K562 (cell line): ENCODE measurements at regions not wholly inside any gene's neighbourhood (a gene's known extent, or its start where the extent isn't known, plus 50 kb on each side); places are given as distances from the start of the nearest gene placed in this dataset.

ENCODE experiments used
- HCFC1 ChIP-seq: IDR thresholded peaks from 2 replicates; pipeline ENCODE4 v1.6.1; 2012; ENCODE audit warnings: low read depth, low read length, improper control_type of control experiment
- NFIX ChIP-seq: fragments of 250-450 bp; sonication (Bioruptor Pico); IDR thresholded peaks from 2 replicates; pipeline ENCODE4 v1.4.0; 2020; ENCODE audit warnings: low read depth, mild to moderate bottlenecking, moderate library complexity
- NR0B1 ChIP-seq: fragments of 450-650 bp; IDR thresholded peaks from one replicate; pipeline ENCODE4 v1.6.1; 2018; ENCODE audit warnings: mild to moderate bottlenecking, moderate library complexity; ENCODE audit not compliant: partially characterized antibody
- PHB ChIP-seq: fragments of 250-450 bp; sonication (Bioruptor Pico); IDR thresholded peaks from 2 replicates; pipeline ENCODE4 v1.5.0; 2021
- PKNOX1 ChIP-seq: fragments of 450-650 bp; IDR thresholded peaks from 2 replicates; pipeline ENCODE4 v1.6.1; 2016
- PURB ChIP-seq: sonication (generic); formaldehyde crosslinking; IDR thresholded peaks from 2 replicates; pipeline ENCODE4 v1.9.0; 2021; ENCODE audit warnings: low read depth, mild to moderate bottlenecking, missing genetic modification reagents
- RFX7 ChIP-seq: fragments of 250-450 bp; sonication (Bioruptor Pico); IDR thresholded peaks from 2 replicates; pipeline ENCODE4 v1.5.1; 2021; ENCODE audit warnings: mild to moderate bottlenecking
- SMAD4 ChIP-seq: fragments of 250-450 bp; sonication (Bioruptor Pico); conservative IDR thresholded peaks from 2 replicates; pipeline ENCODE4 v1.8.0; 2021; ENCODE audit warnings: inconsistent platforms, mild to moderate bottlenecking, moderate library complexity
- SPI1 ChIP-seq: IDR thresholded peaks from 2 replicates; pipeline ENCODE4 v1.6.1; 2011; ENCODE audit warnings: low read depth, low read length, control low read depth, borderline replicate concordance
- ZNF212 ChIP-seq: fragments of 450-650 bp; formaldehyde crosslinking; IDR thresholded peaks from 2 replicates; pipeline ENCODE4 v1.4.0; 2020; ENCODE audit warnings: mild to moderate bottlenecking
- ZNF347 ChIP-seq: fragments of 450-650 bp; formaldehyde crosslinking; IDR thresholded peaks from 2 replicates; pipeline ENCODE4 v1.4.0; 2020; ENCODE audit warnings: low read depth, mild to moderate bottlenecking, moderate library complexity
- ZNF717 ChIP-seq: fragments of 250-450 bp; sonication (Bioruptor Pico); IDR thresholded peaks from 2 replicates; pipeline ENCODE4 v1.5.0; 2021
- TF ChIP-seq, protein P1 (sequence below): fragments of 450-650 bp; IDR thresholded peaks from 2 replicates; pipeline ENCODE4 v1.6.1; 2017; ENCODE audit warnings: antibody characterized with exemption

DNA sequence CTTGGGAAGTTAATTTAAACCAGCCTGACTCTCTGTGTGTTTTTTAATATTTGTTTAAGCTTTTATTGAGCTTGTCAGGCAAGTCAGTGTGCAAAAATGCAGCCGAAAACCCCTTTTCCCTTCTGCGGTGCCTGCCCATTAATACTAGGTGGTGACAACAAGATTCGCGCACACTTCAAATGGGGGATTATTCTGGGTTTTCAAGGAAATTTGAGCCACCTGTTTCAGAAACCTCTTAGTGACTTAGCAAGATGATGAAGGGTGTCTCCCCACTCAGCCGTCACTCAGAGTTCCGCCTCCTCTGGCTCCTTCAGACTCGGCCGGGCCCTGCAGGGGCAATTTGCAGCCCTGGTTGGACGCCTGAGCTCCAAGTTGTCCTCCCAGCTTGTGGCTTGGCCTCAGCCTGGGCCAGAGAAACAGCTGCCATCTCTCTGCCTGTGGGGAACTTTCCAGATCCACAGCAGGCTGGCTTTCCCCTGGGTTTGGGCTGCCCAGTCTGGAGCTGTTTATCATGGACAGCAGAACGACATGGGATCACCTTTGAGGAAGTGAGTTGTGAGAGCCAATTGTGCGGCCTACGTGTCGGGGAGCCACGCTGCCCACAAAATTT, 75.9 kb downstream of the SPRY4 start (continued):
- no peak for TF ChIP-seq PHB (CRISPR knock-in tag)
- TF ChIP-seq NFIX (CRISPR knock-in tag): no peak
- TF ChIP-seq RFX7: no peak
- no peak for TF ChIP-seq ZNF347
- TF ChIP-seq NR0B1: no peak
- peak; percentile 75 for TF ChIP-seq SPI1
- TF ChIP-seq PURB (CRISPR knock-in tag): no peak
- no peak for TF ChIP-seq HCFC1
- TF ChIP-seq ZNF212 (CRISPR knock-in tag): no peak
- TF ChIP-seq ZNF717 (CRISPR knock-in tag): no peak
- peak; percentile 93 for TF ChIP-seq PKNOX1
- TF ChIP-seq, protein P1, sequence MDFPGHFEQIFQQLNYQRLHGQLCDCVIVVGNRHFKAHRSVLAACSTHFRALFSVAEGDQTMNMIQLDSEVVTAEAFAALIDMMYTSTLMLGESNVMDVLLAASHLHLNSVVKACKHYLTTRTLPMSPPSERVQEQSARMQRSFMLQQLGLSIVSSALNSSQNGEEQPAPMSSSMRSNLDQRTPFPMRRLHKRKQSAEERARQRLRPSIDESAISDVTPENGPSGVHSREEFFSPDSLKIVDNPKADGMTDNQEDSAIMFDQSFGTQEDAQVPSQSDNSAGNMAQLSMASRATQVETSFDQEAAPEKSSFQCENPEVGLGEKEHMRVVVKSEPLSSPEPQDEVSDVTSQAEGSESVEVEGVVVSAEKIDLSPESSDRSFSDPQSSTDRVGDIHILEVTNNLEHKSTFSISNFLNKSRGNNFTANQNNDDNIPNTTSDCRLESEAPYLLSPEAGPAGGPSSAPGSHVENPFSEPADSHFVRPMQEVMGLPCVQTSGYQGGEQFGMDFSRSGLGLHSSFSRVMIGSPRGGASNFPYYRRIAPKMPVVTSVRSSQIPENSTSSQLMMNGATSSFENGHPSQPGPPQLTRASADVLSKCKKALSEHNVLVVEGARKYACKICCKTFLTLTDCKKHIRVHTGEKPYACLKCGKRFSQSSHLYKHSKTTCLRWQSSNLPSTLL: no peak
- TF ChIP-seq SMAD4 (CRISPR knock-in tag): 0 out of 2 replicates have a peak, but pooled peaks have one; percentile 13
